GM12878 (cell line): ENCODE measurements at regions not wholly inside any gene's neighbourhood (a gene's known extent, or its start where the extent isn't known, plus 50 kb on each side); places are given as distances from the start of the nearest gene placed in this dataset.

ENCODE experiments used
- CEBPZ ChIP-seq: fragments of 150-350 bp; IDR thresholded peaks from 2 replicates; pipeline ENCODE4 v1.6.1; 2016; ENCODE audit warnings: low read depth, low read length
- CHD1 ChIP-seq: IDR thresholded peaks from 2 replicates; pipeline ENCODE4 v1.6.1; 2012; ENCODE audit warnings: low read depth, low read length, improper control_type of control experiment
- CUX1 ChIP-seq: IDR thresholded peaks from 2 replicates; pipeline ENCODE4 v1.6.1; 2012; ENCODE audit warnings: improper control_type of control experiment, low read depth, low read length; ENCODE audit not compliant: insufficient replicate concordance
- ETV6 ChIP-seq, 2 experiments: fragments of 450-650 bp in 1 of 2; IDR thresholded peaks in 1 of 2; conservative IDR thresholded peaks in 1 of 2; 2 replicates each; pipeline ENCODE4 v1.6.1; 2014; ENCODE audit warnings: antibody characterized with exemption in 1 of 2, borderline replicate concordance in 1 of 2, low read depth in 1 of 2, mild to moderate bottlenecking in 1 of 2, moderate library complexity in 1 of 2
- MAX ChIP-seq: IDR thresholded peaks from 2 replicates; pipeline ENCODE4 v1.6.1; 2012; ENCODE audit warnings: low read depth, low read length, improper control_type of control experiment
- NR2F1 ChIP-seq: fragments of 450-650 bp; conservative IDR thresholded peaks from 2 replicates; pipeline ENCODE4 v1.6.1; 2017; ENCODE audit warnings: mild to moderate bottlenecking
- YY1 ChIP-seq: IDR thresholded peaks from 2 replicates; pipeline ENCODE4 v1.6.1; 2011; ENCODE audit warnings: low read depth, mild to moderate bottlenecking, low read length

- TF ChIP-seq CUX1: no peak
- TF ChIP-seq CHD1: no peak
- no peak for TF ChIP-seq NR2F1
- TF ChIP-seq ETV6 (conservative IDR thresholded peaks at IDR 0.05 in 1 of 2, IDR thresholded peaks at IDR 0.05 in 1 of 2; ENCODE audit: borderline replicate concordance in 1 of 2, low read depth in 1 of 2): no peak
- TF ChIP-seq MAX: no peak
- no peak for TF ChIP-seq CEBPZ
- no peak for TF ChIP-seq YY1
These were observed 479.6 kb upstream of the POM121L12 start (continued) for GRCh38 chr7:52555805-52556204.
